ENCODE measurements at regions not wholly inside any gene's neighbourhood (a gene's known extent, or its start where the extent isn't known, plus 50 kb on each side); places are given as distances from the start of the nearest gene placed in this dataset.

DNA sequence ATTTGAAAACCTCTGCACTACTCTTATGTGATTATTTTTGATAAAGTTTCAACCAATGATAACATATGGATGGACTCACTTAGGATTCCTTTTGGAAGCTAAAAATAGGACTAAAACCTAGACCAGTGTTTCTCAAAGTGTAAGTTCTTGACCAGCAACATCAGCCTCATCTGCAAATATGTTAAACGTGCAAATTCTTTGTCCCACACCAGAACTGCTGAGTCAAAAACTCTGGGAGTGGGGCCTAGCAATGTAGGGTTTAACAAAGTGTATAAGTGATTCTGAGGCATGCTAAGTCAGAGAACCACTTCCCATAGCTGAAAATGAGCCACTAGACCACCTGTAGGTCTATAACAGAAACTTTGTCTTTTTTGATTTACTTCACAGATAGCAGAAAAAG is 1247.2 kb upstream of the PIK3C3 start:
- no TSS peak for BruUV-seq (replicated peaks)
- ChIA-PET POLR2A (no interaction called here), CTCF (no interaction called here)
- Mint-ChIP-seq H3K4me1 (ENCODE audit: insufficient read depth, unreplicated experiment) (no peaks in the 10 kb centered on the region), H3K9me3 (ENCODE audit: unreplicated experiment) (no peaks in the 10 kb centered on the region), H3K4me3 (ENCODE audit: unreplicated experiment) (no peak overlapping the region), H3K27me3 (ENCODE audit: insufficient read depth, unreplicated experiment) (no peaks in the 10 kb centered on the region), H3K36me3 (ENCODE audit: insufficient read depth, unreplicated experiment) (no peaks in the 10 kb centered on the region), H3K27ac (ENCODE audit: low read depth, unreplicated experiment) (no peak overlapping the region)
- no peak for DNase-seq (ENCODE audit: unreplicated experiment)
- TF ChIP-seq, protein P1, sequence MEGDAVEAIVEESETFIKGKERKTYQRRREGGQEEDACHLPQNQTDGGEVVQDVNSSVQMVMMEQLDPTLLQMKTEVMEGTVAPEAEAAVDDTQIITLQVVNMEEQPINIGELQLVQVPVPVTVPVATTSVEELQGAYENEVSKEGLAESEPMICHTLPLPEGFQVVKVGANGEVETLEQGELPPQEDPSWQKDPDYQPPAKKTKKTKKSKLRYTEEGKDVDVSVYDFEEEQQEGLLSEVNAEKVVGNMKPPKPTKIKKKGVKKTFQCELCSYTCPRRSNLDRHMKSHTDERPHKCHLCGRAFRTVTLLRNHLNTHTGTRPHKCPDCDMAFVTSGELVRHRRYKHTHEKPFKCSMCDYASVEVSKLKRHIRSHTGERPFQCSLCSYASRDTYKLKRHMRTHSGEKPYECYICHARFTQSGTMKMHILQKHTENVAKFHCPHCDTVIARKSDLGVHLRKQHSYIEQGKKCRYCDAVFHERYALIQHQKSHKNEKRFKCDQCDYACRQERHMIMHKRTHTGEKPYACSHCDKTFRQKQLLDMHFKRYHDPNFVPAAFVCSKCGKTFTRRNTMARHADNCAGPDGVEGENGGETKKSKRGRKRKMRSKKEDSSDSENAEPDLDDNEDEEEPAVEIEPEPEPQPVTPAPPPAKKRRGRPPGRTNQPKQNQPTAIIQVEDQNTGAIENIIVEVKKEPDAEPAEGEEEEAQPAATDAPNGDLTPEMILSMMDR (IDR thresholded peaks at IDR 0.05; ENCODE audit: unreplicated experiment), result no peak
- intact Hi-C loops (cut with micrococcal nuclease), result no loop called here

DNA sequence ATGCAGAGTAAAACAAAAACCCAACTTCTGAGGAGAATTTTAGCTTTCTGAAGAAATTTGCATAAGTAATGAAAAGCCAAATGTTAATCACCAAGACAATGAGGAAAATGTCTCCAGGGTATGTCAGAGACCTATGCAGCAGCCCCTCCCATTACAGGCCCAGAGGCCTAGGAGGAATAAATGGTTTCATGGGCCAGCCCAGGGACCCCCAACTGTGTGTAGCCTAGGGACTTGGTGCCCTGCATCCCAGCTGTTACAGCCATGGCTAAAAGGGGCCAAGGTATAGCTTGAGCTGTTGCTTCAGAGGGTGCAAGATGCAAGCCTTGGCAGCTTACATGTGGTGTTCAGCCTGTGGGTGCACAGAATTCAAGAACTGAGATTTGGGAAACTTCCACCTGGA is 1256.9 kb upstream of the PIK3C3 start:
- TF ChIP-seq, protein P1 (IDR thresholded peaks at IDR 0.05; ENCODE audit: unreplicated experiment), result no peak
- BruUV-seq (replicated peaks), result no TSS peak
- Mint-ChIP-seq H3K27ac (ENCODE audit: low read depth, unreplicated experiment) (no peak overlapping the region), H3K4me1 (ENCODE audit: insufficient read depth, unreplicated experiment) (peaks cover 6% of the 10 kb centered on the region), H3K4me3 (ENCODE audit: unreplicated experiment) (no peak overlapping the region), H3K27me3 (ENCODE audit: insufficient read depth, unreplicated experiment) (no peaks in the 10 kb centered on the region), H3K36me3 (ENCODE audit: insufficient read depth, unreplicated experiment) (no peaks in the 10 kb centered on the region), H3K9me3 (ENCODE audit: unreplicated experiment) (no peaks in the 10 kb centered on the region)
- ChIA-PET POLR2A (no interaction called here), CTCF (interaction anchor here (0.5 kb wide), 1 partner anchor 45 kb away, joined by 3 read pairs; no protein-coding TSS in a partner anchor)
- intact Hi-C loops (cut with micrococcal nuclease), result no loop called here
- DNase-seq (ENCODE audit: unreplicated experiment), result no peak

DNA sequence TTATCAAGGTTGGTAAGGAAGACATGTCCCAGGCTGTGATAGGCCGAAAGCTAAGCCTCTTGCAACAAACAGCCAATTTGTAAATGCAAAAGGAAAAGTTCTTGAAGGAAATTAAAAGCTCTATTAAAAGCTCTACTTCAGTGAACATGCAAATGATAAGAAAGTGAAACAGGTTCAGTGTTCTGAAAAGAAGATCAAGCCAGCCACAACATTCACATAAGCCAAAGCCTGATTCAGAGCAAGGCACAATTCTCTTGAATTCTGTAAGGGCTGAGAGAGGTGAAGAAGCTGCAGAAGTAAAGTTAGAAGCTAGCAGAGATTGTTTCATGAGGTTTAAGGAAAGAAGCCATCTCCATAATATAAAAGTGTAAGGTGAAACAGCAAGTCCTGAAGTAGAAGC is 1259.5 kb upstream of the PIK3C3 start:
- POLR2A ChIA-PET, result interaction anchor here (0.5 kb wide), 1 partner anchor 16 kb away, joined by 3 read pairs; no protein-coding TSS in a partner anchor
- H3K9me3 Mint-ChIP-seq (ENCODE audit: unreplicated experiment), result no peaks in the 10 kb centered on the region
- H3K4me1 Mint-ChIP-seq (ENCODE audit: insufficient read depth, unreplicated experiment), result peaks cover 6% of the 10 kb centered on the region
- H3K27ac Mint-ChIP-seq (ENCODE audit: low read depth, unreplicated experiment), result no peak overlapping the region
- no peaks in the 10 kb centered on the region for H3K36me3 Mint-ChIP-seq (ENCODE audit: insufficient read depth, unreplicated experiment)
- CTCF ChIA-PET, result interaction anchor here (0.6 to 1.0 kb wide), 3 partner anchors 9 to 1259 kb away, joined by 3 read pairs; no protein-coding TSS in a partner anchor
- H3K4me3 Mint-ChIP-seq (ENCODE audit: unreplicated experiment), result no peak overlapping the region
- BruUV-seq (replicated peaks), result no TSS peak
- TF ChIP-seq, protein P1 (IDR thresholded peaks at IDR 0.05; ENCODE audit: unreplicated experiment), result no peak
- no peak for DNase-seq (ENCODE audit: unreplicated experiment)
- intact Hi-C loops (cut with micrococcal nuclease), result no loop called here
- H3K27me3 Mint-ChIP-seq (ENCODE audit: insufficient read depth, unreplicated experiment), result no peaks in the 10 kb centered on the region

DNA sequence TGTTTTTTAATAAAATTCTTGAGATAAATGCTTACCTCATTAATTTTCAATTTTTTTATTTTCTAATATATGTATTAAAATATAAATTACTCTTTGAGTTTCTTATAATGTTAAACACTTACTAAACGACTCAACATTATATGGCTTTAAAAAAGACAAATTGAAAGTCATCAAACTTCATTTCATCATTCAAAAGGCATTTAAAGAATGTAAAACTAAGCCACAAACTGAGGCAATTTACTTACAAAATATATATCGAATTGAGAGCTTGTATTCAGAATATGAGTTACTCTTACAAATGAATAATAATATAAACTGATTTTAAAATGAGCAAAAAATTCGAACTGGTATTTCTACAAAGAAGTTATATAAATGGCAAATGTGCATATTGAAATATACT is 1262.2 kb upstream of the PIK3C3 start:
- DNase-seq (ENCODE audit: unreplicated experiment), result no peak
- no TSS peak for BruUV-seq (replicated peaks)
- ChIA-PET CTCF (interaction anchor here (0.6 to 0.9 kb wide), 2 partner anchors 191 to 756 kb away, joined by 3 to 4 read pairs; no protein-coding TSS in a partner anchor), POLR2A (no interaction called here)
- H3K27ac Mint-ChIP-seq (ENCODE audit: low read depth, unreplicated experiment), result no peak overlapping the region
- H3K4me3 Mint-ChIP-seq (ENCODE audit: unreplicated experiment), result no peak overlapping the region
- intact Hi-C loops (cut with micrococcal nuclease), result no loop called here
- no peaks in the 10 kb centered on the region for H3K36me3 Mint-ChIP-seq (ENCODE audit: insufficient read depth, unreplicated experiment)
- H3K4me1 Mint-ChIP-seq (ENCODE audit: insufficient read depth, unreplicated experiment), result peaks cover 6% of the 10 kb centered on the region
- no peaks in the 10 kb centered on the region for H3K9me3 Mint-ChIP-seq (ENCODE audit: unreplicated experiment)
- H3K27me3 Mint-ChIP-seq (ENCODE audit: insufficient read depth, unreplicated experiment), result no peaks in the 10 kb centered on the region
- TF ChIP-seq, protein P1 (IDR thresholded peaks at IDR 0.05; ENCODE audit: unreplicated experiment), result no peak

All from MCF 10A (cell line).